SHP77 (cell line): ENCODE measurements at regions not wholly inside any gene's neighbourhood (a gene's known extent, or its start where the extent isn't known, plus 50 kb on each side); places are given as distances from the start of the nearest gene placed in this dataset.

Experiments
- DNase-seq, 2 experiments: peaks; one replicate each; lab custom pipeline; 2025; lab: John Stamatoyannopoulos, UW

- DNase-seq, result no peak
These were observed 91.7 kb upstream of the MAP3K4 start for GRCh38 chr6:160899671-160900430.

GRCh38 chr6:160911949-160912348 lies 79.6 kb upstream of the MAP3K4 start:
- DNase-seq, result no peak

GRCh38 chr6:160912411-160912810 lies 79.2 kb upstream of the MAP3K4 start:
- no peak for DNase-seq

- no peak for DNase-seq
These were observed 74.0 kb upstream of the MAP3K4 start for GRCh38 chr6:160917572-160917971.

GRCh38 chr6:160919723-160920440 lies 71.7 kb upstream of the MAP3K4 start:
- no peak for DNase-seq

- DNase-seq, result no peak
These were observed 70.5 kb upstream of the MAP3K4 start for GRCh38 chr6:160921095-160921494.

GRCh38 chr6:160926281-160927276 lies 65.0 kb upstream of the MAP3K4 start:
- no peak for DNase-seq

- no peak for DNase-seq
These were observed 64.2 kb upstream of the MAP3K4 start for GRCh38 chr6:160927416-160927815.

- no peak for DNase-seq
These were observed 62.2 kb upstream of the MAP3K4 start for GRCh38 chr6:160929361-160929760.

- no peak for DNase-seq
These were observed 61.7 kb upstream of the MAP3K4 start for GRCh38 chr6:160929831-160930230.

GRCh38 chr6:160930547-160931377 lies 60.8 kb upstream of the MAP3K4 start:
- peak in 1 of 2 experiments; percentile 10 for DNase-seq

GRCh38 chr6:160931378-160932310 lies 59.9 kb upstream of the MAP3K4 start:
- DNase-seq, result no peak

- DNase-seq, result no peak
These were observed 58.3 kb upstream of the MAP3K4 start for GRCh38 chr6:160933256-160933655.

- no peak for DNase-seq
These were observed 57.4 kb upstream of the MAP3K4 start for GRCh38 chr6:160934157-160934556.

- DNase-seq, result no peak
These were observed 51.4 kb upstream of the MAP3K4 start for GRCh38 chr6:160940197-160940596.
